GM12878 (cell line): ENCODE measurements at regions not wholly inside any gene's neighbourhood (a gene's known extent, or its start where the extent isn't known, plus 50 kb on each side); places are given as distances from the start of the nearest gene placed in this dataset.

Experiments used
- FOS ChIP-seq: IDR thresholded peaks from 3 replicates; pipeline ENCODE4 v1.6.1; 2011; ENCODE audit warnings: borderline replicate concordance; ENCODE audit not compliant: insufficient read length; ENCODE audit errors: extremely low read depth
- POLR2AphosphoS5 ChIP-seq: IDR thresholded peaks from 2 replicates; pipeline ENCODE4 v1.6.1; 2011; ENCODE audit warnings: mild to moderate bottlenecking, low read length, inconsistent platforms
- POU2F2 ChIP-seq: IDR thresholded peaks from 3 replicates; pipeline ENCODE4 v1.6.1; 2011; ENCODE audit warnings: low read depth, mild to moderate bottlenecking, low read length, borderline replicate concordance
- RAD21 ChIP-seq: IDR thresholded peaks from 2 replicates; pipeline ENCODE4 v1.6.1; 2011; ENCODE audit warnings: mild to moderate bottlenecking, low read depth, low read length, moderate library complexity; ENCODE audit not compliant: insufficient read depth
- RB1 ChIP-seq: fragments of 450-650 bp; formaldehyde crosslinking; IDR thresholded peaks from 2 replicates; pipeline ENCODE4 v1.6.1; 2017; ENCODE audit warnings: mild to moderate bottlenecking, borderline replicate concordance
- TARDBP ChIP-seq: IDR thresholded peaks from 2 replicates; pipeline ENCODE4 v1.6.1; 2016; ENCODE audit warnings: borderline replicate concordance
- TF ChIP-seq, protein P1 (sequence below): IDR thresholded peaks from 2 replicates; pipeline ENCODE4 v1.6.1; 2011; ENCODE audit warnings: low read depth, low read length, improper control_type of control experiment, borderline replicate concordance
- TF ChIP-seq, protein P2 (sequence below), 3 experiments: IDR thresholded peaks in 2 of 3; conservative IDR thresholded peaks in 1 of 3; 2 replicates each; pipeline ENCODE4 v1.5.1; 2011; ENCODE audit warnings: low read depth in 3 of 3, low read length in 3 of 3, mild to moderate bottlenecking in 3 of 3, control low read depth in 2 of 3, moderate library complexity in 2 of 3, inconsistent platforms in 1 of 3, mixed read lengths in 1 of 3; ENCODE audit not compliant: control insufficient read depth in 2 of 3, insufficient read depth in 1 of 3; ENCODE audit errors: extremely low read depth in 1 of 3

DNA sequence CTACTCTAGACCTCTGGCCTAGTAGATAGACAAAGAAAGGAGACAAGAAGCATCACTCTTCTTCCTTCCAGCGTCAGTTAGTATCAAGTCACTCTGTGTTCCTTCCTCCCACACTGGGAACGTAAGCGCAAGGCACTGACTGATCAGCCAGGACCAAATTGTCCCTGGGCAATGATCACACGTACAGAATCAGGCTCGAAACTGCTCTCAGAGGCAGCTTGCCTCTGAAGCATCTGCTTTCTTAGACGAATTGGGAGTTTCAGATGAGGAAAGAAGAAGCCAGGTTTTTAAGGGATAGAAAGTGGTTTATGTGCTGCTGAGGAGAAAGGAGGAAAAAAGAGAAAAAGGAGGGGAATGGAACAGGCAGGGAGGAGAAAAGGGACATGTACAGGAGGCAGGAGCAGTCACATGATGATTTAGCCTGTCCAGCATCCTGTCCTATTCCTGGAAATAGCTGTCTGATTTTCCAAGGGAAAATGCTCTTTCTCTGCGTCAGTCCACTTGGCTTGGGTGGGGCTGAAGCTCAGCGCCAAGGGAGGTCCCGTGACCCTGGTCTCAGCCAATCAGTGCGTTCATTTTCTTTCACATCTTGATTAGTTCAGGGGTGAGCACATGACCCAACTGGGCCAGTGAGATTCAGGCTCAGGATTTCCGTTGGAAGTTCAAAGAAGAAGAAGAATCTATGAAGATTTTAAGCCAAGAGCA is 102.0 kb upstream of the PRICKLE2 start:
- TF ChIP-seq, protein P1, sequence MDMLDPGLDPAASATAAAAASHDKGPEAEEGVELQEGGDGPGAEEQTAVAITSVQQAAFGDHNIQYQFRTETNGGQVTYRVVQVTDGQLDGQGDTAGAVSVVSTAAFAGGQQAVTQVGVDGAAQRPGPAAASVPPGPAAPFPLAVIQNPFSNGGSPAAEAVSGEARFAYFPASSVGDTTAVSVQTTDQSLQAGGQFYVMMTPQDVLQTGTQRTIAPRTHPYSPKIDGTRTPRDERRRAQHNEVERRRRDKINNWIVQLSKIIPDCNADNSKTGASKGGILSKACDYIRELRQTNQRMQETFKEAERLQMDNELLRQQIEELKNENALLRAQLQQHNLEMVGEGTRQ: no peak
- TF ChIP-seq POLR2AphosphoS5 (no peak), FOS (no peak), RB1 (no peak), TARDBP (no peak), RAD21 (no peak), POU2F2 (no peak)
- TF ChIP-seq, protein P2, sequence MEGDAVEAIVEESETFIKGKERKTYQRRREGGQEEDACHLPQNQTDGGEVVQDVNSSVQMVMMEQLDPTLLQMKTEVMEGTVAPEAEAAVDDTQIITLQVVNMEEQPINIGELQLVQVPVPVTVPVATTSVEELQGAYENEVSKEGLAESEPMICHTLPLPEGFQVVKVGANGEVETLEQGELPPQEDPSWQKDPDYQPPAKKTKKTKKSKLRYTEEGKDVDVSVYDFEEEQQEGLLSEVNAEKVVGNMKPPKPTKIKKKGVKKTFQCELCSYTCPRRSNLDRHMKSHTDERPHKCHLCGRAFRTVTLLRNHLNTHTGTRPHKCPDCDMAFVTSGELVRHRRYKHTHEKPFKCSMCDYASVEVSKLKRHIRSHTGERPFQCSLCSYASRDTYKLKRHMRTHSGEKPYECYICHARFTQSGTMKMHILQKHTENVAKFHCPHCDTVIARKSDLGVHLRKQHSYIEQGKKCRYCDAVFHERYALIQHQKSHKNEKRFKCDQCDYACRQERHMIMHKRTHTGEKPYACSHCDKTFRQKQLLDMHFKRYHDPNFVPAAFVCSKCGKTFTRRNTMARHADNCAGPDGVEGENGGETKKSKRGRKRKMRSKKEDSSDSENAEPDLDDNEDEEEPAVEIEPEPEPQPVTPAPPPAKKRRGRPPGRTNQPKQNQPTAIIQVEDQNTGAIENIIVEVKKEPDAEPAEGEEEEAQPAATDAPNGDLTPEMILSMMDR (IDR thresholded peaks at IDR 0.05 in 2 of 3, conservative IDR thresholded peaks at IDR 0.05 in 1 of 3; ENCODE audit: control insufficient read depth in 2 of 3, extremely low read depth in 1 of 3, insufficient read depth in 1 of 3, low read depth in 3 of 3, low read length in 3 of 3): no peak
